ENCODE measurements at regions not wholly inside any gene's neighbourhood (a gene's known extent, or its start where the extent isn't known, plus 50 kb on each side); places are given as distances from the start of the nearest gene placed in this dataset.

DNA sequence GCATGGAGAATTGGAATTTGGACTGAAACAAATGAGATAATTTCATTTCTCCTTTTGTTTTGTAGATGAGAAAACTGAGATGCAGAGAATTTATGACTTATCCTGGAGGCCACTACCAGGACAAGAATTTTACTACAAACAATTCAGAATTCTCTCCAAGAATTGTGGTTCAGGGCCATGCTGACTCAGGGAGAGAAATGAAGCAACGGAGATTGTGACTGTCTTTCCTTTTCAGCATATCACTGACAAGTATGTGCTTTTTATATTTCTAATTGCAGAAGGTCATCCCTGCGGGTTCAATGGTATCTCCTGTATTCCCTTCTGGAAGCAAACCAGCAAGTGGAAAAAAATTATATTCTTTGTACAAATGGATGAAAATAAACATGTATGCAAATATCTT, 170.8 kb upstream of the MITF start:
- H3K4me3 ChIP-seq (ENCODE audit: low read depth, low read length) = no peak overlapping the region
- TF ChIP-seq, protein P1, sequence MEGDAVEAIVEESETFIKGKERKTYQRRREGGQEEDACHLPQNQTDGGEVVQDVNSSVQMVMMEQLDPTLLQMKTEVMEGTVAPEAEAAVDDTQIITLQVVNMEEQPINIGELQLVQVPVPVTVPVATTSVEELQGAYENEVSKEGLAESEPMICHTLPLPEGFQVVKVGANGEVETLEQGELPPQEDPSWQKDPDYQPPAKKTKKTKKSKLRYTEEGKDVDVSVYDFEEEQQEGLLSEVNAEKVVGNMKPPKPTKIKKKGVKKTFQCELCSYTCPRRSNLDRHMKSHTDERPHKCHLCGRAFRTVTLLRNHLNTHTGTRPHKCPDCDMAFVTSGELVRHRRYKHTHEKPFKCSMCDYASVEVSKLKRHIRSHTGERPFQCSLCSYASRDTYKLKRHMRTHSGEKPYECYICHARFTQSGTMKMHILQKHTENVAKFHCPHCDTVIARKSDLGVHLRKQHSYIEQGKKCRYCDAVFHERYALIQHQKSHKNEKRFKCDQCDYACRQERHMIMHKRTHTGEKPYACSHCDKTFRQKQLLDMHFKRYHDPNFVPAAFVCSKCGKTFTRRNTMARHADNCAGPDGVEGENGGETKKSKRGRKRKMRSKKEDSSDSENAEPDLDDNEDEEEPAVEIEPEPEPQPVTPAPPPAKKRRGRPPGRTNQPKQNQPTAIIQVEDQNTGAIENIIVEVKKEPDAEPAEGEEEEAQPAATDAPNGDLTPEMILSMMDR (IDR thresholded peaks at IDR 0.05; ENCODE audit: borderline replicate concordance, insufficient read depth, low read depth, low read length) = no peak

DNA sequence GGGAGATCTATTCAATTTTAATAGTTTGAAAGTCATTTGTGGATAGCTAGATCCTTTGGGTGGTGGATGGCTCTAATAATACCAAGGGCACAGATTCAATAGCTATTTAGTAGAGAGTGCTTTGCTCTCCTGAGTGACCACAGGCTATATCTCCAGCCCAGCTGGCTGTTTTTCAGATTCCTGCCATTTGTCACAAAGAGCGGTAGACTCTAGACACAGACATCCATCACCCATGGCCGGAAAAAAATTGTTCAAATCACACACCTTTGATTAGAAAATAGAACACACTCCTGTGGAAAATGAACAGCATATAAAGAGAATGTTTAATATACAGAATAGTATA, 171.6 kb upstream of the MITF start:
- no peak overlapping the region for H3K4me3 ChIP-seq (ENCODE audit: low read depth, low read length)
- TF ChIP-seq, protein P1 (IDR thresholded peaks at IDR 0.05; ENCODE audit: borderline replicate concordance, insufficient read depth, low read depth, low read length) = no peak

DNA sequence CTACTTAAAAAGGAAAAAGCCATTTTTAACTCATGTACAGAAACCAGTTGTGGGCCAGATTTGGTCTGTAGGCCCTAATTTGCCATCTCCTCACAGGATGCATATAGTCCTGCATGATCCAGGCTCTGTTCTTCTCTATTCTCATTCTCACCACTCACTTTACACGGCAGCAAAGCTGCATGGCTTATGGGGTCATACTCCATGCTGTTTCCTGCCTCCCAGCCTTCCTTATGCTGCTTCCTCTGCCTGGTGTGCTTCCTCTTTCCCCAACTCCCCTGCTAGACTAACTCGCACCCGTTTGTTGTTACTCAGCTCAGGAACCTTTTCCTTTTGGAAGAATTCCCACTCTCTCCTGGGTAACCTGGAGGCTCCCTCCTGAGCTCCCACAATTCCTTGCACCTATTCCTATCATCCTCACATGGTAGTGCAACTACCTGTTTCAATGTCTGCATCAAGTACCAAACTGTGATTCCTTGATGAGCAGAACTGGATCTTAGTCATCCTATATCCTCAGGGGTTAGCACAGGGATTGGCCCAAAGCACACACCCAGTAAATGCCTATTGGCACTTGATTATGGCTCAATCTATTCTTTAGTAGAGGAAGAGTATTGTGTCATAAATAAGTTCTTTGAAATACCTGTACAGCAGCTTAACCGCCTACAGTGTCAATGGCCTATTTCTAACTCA, 172.1 kb upstream of the MITF start:
- H3K4me3 ChIP-seq (ENCODE audit: low read depth, low read length) = no peak overlapping the region
- TF ChIP-seq, protein P1 (IDR thresholded peaks at IDR 0.05; ENCODE audit: borderline replicate concordance, insufficient read depth, low read depth, low read length) = no peak

DNA sequence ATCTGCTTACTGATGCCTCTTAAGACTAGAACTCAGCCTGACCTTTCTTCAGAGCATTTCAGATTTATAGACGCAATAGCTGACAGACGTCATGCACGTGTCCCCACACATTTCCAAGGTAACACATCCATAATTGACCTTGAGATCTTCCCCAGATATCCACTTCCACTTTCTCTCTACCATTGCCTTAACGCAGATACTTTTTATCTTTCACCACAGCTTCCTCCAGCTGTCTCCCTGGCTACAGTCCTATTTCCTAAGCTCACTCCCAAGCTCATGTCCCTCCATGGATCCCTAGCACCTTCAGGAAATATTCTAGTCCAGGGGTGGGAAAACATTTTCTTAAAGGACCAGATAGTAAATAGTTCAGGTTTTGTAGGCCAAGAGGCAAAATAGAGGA, 173.0 kb upstream of the MITF start:
- TF ChIP-seq, protein P1 (IDR thresholded peaks at IDR 0.05; ENCODE audit: borderline replicate concordance, insufficient read depth, low read depth, low read length) = no peak
- no peak overlapping the region for H3K4me3 ChIP-seq (ENCODE audit: low read depth, low read length)

DNA sequence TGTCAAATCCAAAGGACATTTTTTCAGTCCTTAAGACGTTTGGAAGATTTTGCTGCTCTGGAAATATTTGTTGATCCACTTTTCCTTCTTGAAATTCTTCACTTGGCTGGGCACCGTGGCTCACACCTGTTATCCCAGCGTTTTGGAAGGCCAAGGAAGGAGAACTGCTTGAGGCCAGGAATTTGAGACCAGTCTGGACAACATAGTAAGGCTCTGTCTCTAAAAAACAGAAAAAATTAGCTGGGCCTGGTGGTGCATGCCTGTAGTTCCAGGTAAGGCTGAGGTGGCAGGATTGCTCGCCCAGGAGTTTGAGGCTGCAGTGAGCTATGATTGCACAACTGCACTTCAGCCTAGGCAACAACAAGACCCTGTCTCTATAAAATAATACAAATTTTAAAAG, 173.9 kb upstream of the MITF start:
- H3K4me3 ChIP-seq (ENCODE audit: low read depth, low read length) = no peak overlapping the region
- TF ChIP-seq, protein P1 (IDR thresholded peaks at IDR 0.05; ENCODE audit: borderline replicate concordance, insufficient read depth, low read depth, low read length) = no peak

DNA sequence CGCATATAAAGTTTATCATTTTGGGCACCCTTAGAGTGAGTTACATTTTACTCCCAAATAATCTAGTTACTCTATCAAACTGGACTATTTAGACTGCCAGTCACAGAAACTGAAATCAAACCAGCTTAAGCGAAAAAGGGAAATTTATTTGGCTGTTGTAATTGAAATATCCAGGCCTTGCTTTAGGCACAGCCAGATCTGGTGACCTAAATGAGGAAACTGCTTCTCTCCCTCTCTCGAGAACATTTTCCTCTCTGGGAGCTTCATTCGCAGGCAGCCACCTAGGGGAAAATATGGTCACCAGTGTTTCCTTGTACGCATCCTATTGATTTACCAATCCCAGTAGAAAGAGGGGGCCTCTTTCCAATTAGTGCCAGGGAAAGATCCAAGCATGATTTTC, 175.3 kb upstream of the MITF start:
- TF ChIP-seq, protein P1 (IDR thresholded peaks at IDR 0.05; ENCODE audit: borderline replicate concordance, insufficient read depth, low read depth, low read length) = no peak
- H3K4me3 ChIP-seq (ENCODE audit: low read depth, low read length) = no peak overlapping the region

DNA sequence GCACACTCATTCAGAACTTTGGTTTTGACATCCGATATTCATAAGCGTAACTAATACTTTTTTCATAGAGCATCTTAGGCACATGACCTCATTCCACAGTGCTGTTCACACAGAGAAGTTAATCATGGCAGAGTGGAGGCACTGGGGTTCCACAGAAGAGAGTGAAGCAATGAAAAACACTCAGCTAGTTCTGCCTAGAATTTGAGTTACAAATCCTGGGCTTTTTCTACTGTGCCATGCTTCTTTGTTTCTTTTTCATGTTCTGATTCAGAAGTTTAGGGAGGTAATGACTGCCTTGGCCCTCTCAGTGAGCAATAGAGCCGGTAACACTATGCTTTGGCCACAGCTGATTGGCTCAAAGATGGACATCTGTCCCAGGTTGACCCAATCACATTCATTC, 176.1 kb upstream of the MITF start:
- H3K4me3 ChIP-seq (ENCODE audit: low read depth, low read length) = no peak overlapping the region
- TF ChIP-seq, protein P1 (IDR thresholded peaks at IDR 0.05; ENCODE audit: borderline replicate concordance, insufficient read depth, low read depth, low read length) = no peak

All from GM12875 (cell line).